ENCODE measurements at regions not wholly inside any gene's neighbourhood (a gene's known extent, or its start where the extent isn't known, plus 50 kb on each side); places are given as distances from the start of the nearest gene placed in this dataset.

DNA sequence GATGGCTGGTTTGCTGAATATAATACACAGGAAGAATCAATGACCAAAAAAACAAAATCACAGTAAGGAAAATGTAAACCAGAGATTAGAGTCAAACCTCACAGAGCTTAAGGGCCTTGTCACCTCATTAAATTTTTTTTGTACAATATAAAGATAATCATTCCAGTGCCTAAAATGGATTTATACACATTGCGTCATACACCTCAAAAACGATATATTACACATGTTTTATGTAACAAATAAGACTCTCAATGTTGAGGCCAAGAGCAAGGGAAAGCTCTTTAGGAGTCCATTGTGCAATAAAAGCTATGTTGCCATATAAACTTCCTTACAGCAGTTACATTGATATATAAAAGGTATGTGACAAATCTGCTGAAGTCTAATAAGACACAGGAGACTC lies 856.7 kb upstream of the SLITRK1 start:
- no peak overlapping the region for H2AFZ ChIP-seq (ENCODE audit: low read length)
- BruUV-seq (replicated peaks), result no TSS peak
- H3K9me3 ChIP-seq (ENCODE audit: low read length), result no peaks in the 10 kb centered on the region
- no peaks in the 10 kb centered on the region for H4K20me1 ChIP-seq (ENCODE audit: low read length)
- no peak overlapping the region for H3K4me3 ChIP-seq (ENCODE audit: low read length)
- TF ChIP-seq EZH2phosphoT487 (IDR thresholded peaks at IDR 0.05; ENCODE audit: borderline replicate concordance, low read length), result no peak
- no peak for TF ChIP-seq EZH2 (IDR thresholded peaks at IDR 0.05; ENCODE audit: low read length, unreplicated experiment)
- TF ChIP-seq CTCF (conservative IDR thresholded peaks at IDR 0.05; ENCODE audit: low read depth, low read length), result no peak
- ATAC-seq (no peak), DNase-seq (no peak)
- no peaks in the 10 kb centered on the region for H3K36me3 ChIP-seq (ENCODE audit: low read depth, low read length)
- H3K4me2 ChIP-seq (ENCODE audit: low read length), result no peak overlapping the region
- no peak overlapping the region for H3K9ac ChIP-seq (ENCODE audit: low read length)
- no peaks in the 10 kb centered on the region for H3K79me2 ChIP-seq (ENCODE audit: low read length)
- intact Hi-C loops (cut with micrococcal nuclease), result no loop called here
- no peaks in the 10 kb centered on the region for H3F3A ChIP-seq (ENCODE audit: low read length, unreplicated experiment)
- no peaks in the 10 kb centered on the region for H3K9me2 ChIP-seq (replicated peaks; ENCODE audit: low read length)
- H3K4me1 ChIP-seq (ENCODE audit: insufficient read depth, low read length), result no peaks in the 10 kb centered on the region
- no peaks in the 10 kb centered on the region for H3K27me3 ChIP-seq (ENCODE audit: low read length)
- POLR2A ChIA-PET (ENCODE audit: unreplicated experiment), result no interaction called here
- no peak overlapping the region for H3K27ac ChIP-seq (ENCODE audit: low read length)
- CTCF ChIA-PET, result no interaction called here

GRCh38 chr13:84737661-84738060 lies 855.4 kb upstream of the SLITRK1 start:
- ChIA-PET CTCF (no interaction called here), POLR2A (ENCODE audit: unreplicated experiment) (no interaction called here)
- Histone ChIP-seq H3K4me3 (ENCODE audit: low read length) (no peak overlapping the region), H3F3A (ENCODE audit: low read length, unreplicated experiment) (no peaks in the 10 kb centered on the region), H3K27me3 (ENCODE audit: low read length) (no peaks in the 10 kb centered on the region), H2AFZ (ENCODE audit: low read length) (no peak overlapping the region), H3K36me3 (ENCODE audit: low read depth, low read length) (no peaks in the 10 kb centered on the region), H3K79me2 (ENCODE audit: low read length) (no peaks in the 10 kb centered on the region), H3K9me3 (ENCODE audit: low read length) (no peaks in the 10 kb centered on the region), H3K27ac (ENCODE audit: low read length) (no peak overlapping the region), H3K4me1 (ENCODE audit: insufficient read depth, low read length) (no peaks in the 10 kb centered on the region), H3K9ac (ENCODE audit: low read length) (no peak overlapping the region), H3K9me2 (replicated peaks; ENCODE audit: low read length) (no peaks in the 10 kb centered on the region), H4K20me1 (ENCODE audit: low read length) (no peaks in the 10 kb centered on the region), H3K4me2 (ENCODE audit: low read length) (no peak overlapping the region)
- TF ChIP-seq EZH2 (IDR thresholded peaks at IDR 0.05; ENCODE audit: low read length, unreplicated experiment), result no peak
- no peak for TF ChIP-seq CTCF (conservative IDR thresholded peaks at IDR 0.05; ENCODE audit: low read depth, low read length)
- TF ChIP-seq EZH2phosphoT487 (IDR thresholded peaks at IDR 0.05; ENCODE audit: borderline replicate concordance, low read length), result no peak
- no peak for DNase-seq
- BruUV-seq (replicated peaks), result no TSS peak
- intact Hi-C loops (cut with micrococcal nuclease), result no loop called here
- ATAC-seq, result no peak

DNA sequence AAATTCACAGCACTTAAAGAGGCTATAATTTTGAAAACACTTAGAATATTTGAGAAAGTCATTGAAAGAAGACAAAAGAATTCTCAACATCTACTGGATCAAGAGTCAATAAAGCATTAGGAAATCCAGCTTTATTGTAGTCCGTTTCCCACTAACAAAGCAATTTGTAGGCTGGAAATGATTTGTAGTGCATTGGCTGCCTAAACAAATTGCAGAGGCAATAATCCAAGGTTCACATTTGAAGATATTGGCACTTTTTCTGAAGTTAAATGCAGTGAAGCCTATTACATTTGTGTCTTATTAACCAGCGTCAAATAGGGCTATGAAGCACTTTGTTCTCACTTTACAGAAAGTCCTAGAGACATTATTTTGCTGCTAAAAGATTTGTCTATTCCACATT lies 848.1 kb upstream of the SLITRK1 start:
- no peak overlapping the region for H3K4me3 ChIP-seq (ENCODE audit: low read length)
- no peaks in the 10 kb centered on the region for H3F3A ChIP-seq (ENCODE audit: low read length, unreplicated experiment)
- DNase-seq (no peak), ATAC-seq (no peak)
- BruUV-seq (replicated peaks), result no TSS peak
- H4K20me1 ChIP-seq (ENCODE audit: low read length), result no peaks in the 10 kb centered on the region
- H3K27ac ChIP-seq (ENCODE audit: low read length), result no peak overlapping the region
- no peaks in the 10 kb centered on the region for H3K9me2 ChIP-seq (replicated peaks; ENCODE audit: low read length)
- TF ChIP-seq EZH2phosphoT487 (IDR thresholded peaks at IDR 0.05; ENCODE audit: borderline replicate concordance, low read length) (no peak), EZH2 (IDR thresholded peaks at IDR 0.05; ENCODE audit: low read length, unreplicated experiment) (no peak), CTCF (conservative IDR thresholded peaks at IDR 0.05; ENCODE audit: low read depth, low read length) (no peak)
- H3K36me3 ChIP-seq (ENCODE audit: low read depth, low read length), result no peaks in the 10 kb centered on the region
- no peaks in the 10 kb centered on the region for H3K27me3 ChIP-seq (ENCODE audit: low read length)
- POLR2A ChIA-PET (ENCODE audit: unreplicated experiment), result no interaction called here
- H2AFZ ChIP-seq (ENCODE audit: low read length), result no peak overlapping the region
- no peaks in the 10 kb centered on the region for H3K4me1 ChIP-seq (ENCODE audit: insufficient read depth, low read length)
- H3K9ac ChIP-seq (ENCODE audit: low read length), result no peak overlapping the region
- H3K4me2 ChIP-seq (ENCODE audit: low read length), result no peak overlapping the region
- intact Hi-C loops (cut with micrococcal nuclease), result no loop called here
- no peaks in the 10 kb centered on the region for H3K79me2 ChIP-seq (ENCODE audit: low read length)
- CTCF ChIA-PET, result no interaction called here
- H3K9me3 ChIP-seq (ENCODE audit: low read length), result no peaks in the 10 kb centered on the region
